ENCODE measurements at regions not wholly inside any gene's neighbourhood (a gene's known extent, or its start where the extent isn't known, plus 50 kb on each side); places are given as distances from the start of the nearest gene placed in this dataset.

GRCh38 chr2:21381421-21381820 is 257.7 kb downstream of the TDRD15 start:
- peak; percentile 96 for FAIRE-seq
- no peak for DNase-seq (ENCODE audit: low spot score in 2 of 2)

GRCh38 chr2:21382701-21383520 is 259.1 kb downstream of the TDRD15 start:
- FAIRE-seq: no peak
- peak in 1 of 2 donors; percentile 12 for DNase-seq (ENCODE audit: low spot score in 2 of 2)

- DNase-seq (ENCODE audit: low spot score in 2 of 2): no peak
- FAIRE-seq: no peak
Measured at GRCh38 chr2:21386666-21387065, 262.9 kb downstream of the TDRD15 start.

- no peak for FAIRE-seq
Measured at GRCh38 chr2:21392649-21393048, 268.9 kb downstream of the TDRD15 start.

GRCh38 chr2:21393173-21393572 is 269.4 kb downstream of the TDRD15 start:
- no peak for DNase-seq (ENCODE audit: low spot score in 2 of 2)
- no peak for FAIRE-seq

More at GRCh38 chr2:21392649-21393048, 268.9 kb downstream of the TDRD15 start:
- DNase-seq (ENCODE audit: low spot score in 2 of 2): no peak

DNA sequence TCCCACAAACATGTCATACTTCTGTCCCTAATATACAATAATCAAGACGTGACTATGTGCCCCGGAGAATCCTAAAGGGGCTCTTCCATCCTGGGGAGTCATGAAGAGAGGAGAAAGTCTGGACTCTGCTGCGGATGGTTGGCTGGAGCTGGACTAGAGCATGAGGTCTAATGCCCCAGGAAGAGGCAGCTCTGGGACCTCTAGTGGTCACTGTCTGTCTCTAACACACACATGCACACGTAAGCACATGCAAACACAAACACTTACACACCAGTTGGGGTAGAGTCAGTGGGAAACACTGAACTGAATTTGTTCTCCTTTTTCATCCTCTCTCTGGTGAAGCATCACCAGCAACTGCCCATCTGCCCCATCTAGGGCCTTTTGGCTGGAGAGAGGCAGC is 271.6 kb downstream of the TDRD15 start:
- peak; percentile 6 to 35 for DNase-seq (ENCODE audit: low spot score in 2 of 2)
- no peak for FAIRE-seq

- FAIRE-seq (no peak), DNase-seq (ENCODE audit: low spot score in 2 of 2) (no peak)
Measured at GRCh38 chr2:21396252-21396651, 272.5 kb downstream of the TDRD15 start.

DNA sequence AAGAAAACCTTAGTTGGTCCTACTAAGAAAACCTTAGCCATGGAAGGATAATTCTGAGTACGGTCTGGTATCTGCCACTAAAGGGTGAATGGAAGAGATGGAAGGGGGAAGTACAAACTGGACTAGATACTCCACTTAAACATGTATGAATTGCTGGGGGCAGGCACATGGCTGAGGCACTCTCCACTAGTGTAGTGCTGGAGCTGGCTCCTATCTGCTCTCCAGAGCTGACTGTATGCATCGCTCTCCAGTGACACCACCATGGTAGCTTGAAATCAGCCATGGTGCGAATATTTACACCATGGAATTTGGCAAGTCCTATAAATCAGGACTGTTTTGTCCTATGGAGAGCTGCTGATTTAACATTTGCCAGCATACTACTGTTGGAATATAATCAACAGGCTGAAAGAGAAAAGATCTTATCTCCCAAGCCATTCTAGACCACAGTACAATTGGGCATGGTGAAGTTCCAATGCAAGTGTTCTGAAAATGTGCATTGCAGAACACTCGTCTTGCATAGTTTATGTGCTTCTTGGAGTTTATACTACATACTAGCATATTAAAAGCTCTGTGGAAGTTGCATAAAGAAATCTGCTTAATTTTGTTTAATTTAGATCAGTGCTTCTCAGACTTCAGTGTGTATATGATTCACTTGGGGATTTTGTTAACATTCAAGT is 277.4 kb downstream of the TDRD15 start:
- no peak for FAIRE-seq

DNA sequence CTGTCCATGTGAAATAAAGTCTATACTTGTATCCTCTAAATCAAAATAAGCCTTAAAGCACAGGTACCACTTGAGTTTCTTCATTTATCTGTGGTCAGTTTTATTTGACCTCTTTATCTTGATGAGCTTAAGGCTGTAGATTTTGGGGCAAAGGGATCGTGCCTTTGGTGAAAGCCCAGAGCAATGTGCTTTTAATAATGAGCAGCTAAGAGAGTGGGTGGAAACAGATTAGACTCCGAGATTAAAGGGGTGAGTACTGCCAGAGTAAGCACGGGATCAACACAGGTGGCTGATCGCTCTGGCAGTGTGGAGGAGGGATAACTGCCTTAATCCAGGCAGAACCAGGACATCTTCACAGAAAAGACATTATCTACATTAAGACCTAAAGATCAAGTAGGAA is 280.4 kb downstream of the TDRD15 start:
- FAIRE-seq (no peak), DNase-seq (ENCODE audit: low spot score in 2 of 2) (no peak)

More for the DNA sequence above, 277.4 kb downstream of the TDRD15 start:
- no peak for DNase-seq (ENCODE audit: low spot score in 2 of 2)

DNA sequence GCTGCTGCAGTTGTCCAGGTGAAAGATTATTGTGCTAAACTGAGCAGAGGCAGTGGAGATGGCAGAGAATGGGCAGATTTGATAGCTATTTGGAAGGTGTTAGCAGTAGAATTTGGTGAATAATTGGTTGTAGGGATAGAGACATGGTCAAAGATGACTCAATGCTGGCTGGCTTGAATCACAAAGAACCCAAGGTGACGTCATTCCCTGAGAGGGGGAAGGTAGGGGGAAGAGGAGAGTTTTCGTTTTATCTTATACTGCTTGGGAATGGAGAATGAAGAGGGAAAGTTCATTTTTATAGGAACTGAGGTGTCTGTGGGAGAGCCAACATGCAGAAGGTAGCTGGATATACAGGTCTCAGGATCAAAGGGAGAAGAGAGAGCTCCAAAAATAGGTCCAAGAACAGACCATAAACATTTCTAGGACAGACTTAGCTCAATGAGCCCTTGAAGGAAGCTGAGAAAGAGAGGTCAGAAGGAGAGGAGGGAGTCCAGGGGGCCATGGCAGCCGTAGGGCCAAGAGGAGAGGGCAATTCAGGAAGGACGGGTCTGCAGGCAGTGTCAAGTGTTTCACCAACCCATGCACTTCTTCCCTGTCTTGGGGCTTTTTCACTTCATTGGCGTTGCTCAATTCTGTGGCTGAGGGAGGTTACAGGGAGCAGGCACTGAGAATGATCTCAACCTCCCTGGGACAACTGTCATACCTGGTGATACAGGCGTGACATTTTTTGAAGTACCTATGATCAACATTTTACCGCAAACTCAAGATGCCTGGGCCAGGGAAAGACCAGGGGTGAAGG is 281.3 kb downstream of the TDRD15 start:
- DNase-seq (ENCODE audit: low spot score in 2 of 2) (no peak), FAIRE-seq (no peak)

- FAIRE-seq: no peak
- DNase-seq (ENCODE audit: low spot score in 2 of 2): no peak
Measured at GRCh38 chr2:21406386-21406785, 282.6 kb downstream of the TDRD15 start.

DNA sequence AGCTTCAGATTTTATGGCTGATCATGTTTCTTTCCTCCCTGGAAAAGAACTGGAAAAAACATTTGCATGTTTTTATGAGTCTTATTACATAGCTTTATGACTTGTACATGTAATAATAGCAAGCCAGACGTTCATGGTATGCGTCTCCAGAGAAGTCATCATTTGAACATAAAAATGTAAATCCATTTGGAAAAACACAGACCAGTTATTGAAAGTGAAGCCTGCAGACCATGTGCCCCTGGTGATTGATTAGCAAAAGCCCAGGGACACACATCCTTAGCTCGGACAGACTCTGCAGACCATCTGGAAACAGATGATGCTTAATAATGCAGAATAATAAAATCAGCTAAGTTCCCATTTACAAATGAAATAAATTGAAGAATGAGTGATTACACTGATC is 283.1 kb downstream of the TDRD15 start:
- no peak for FAIRE-seq
- DNase-seq (ENCODE audit: low spot score in 2 of 2): no peak

- FAIRE-seq: no peak
- no peak for DNase-seq (ENCODE audit: low spot score in 2 of 2)
Measured at GRCh38 chr2:21407851-21408250, 284.1 kb downstream of the TDRD15 start.

GRCh38 chr2:21411741-21412140 is 288.0 kb downstream of the TDRD15 start:
- no peak for FAIRE-seq

GRCh38 chr2:21412944-21413443 is 289.2 kb downstream of the TDRD15 start:
- FAIRE-seq: no peak
- DNase-seq (ENCODE audit: low spot score in 2 of 2): no peak

More at GRCh38 chr2:21411741-21412140, 288.0 kb downstream of the TDRD15 start:
- DNase-seq (ENCODE audit: low spot score in 2 of 2): no peak

DNA sequence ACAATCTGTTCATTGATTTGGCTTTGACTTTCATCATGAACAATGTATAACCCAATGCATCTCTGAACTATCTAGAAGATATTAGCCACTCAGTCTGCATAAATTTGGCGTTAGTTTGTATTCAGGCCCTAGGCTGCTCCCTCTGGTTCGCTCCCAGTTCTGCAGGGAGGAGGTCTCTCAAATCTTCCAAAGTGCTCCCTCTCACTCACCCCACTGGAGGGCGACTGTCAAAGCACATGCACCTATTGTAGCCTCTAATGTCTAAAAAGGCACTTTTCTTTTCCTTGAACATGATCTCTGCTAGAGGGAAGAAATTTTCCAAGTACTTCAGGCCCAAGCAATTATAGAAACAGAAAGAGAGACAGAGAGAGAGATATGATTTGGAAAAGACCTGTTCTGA is 291.5 kb downstream of the TDRD15 start:
- FAIRE-seq: no peak
- no peak for DNase-seq (ENCODE audit: low spot score in 2 of 2)

- DNase-seq (ENCODE audit: low spot score in 2 of 2): no peak
- no peak for FAIRE-seq
Measured at GRCh38 chr2:21416226-21416625, 292.5 kb downstream of the TDRD15 start.

DNA sequence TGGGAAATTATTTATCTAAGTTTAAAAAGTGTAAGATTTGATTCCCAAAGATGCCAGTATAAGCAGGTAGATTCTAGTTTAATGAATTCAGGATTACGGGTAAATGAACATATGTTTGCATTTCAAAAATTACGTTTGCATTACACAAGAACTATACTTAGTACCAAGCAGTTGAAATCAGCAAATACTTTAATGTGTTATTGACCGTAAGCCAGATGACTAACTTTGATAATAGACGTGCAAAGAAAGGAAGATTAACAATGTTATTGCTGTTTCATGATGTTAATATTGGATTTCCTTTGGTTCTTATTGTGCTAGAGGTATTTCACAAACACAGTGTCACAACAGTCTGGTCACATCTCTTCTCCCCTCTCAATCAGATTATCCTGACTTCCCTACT is 294.7 kb downstream of the TDRD15 start:
- DNase-seq (ENCODE audit: low spot score in 2 of 2): no peak
- FAIRE-seq: no peak

GRCh38 chr2:21420553-21421335 is 297.0 kb downstream of the TDRD15 start:
- DNase-seq (ENCODE audit: low spot score in 2 of 2) (no peak), FAIRE-seq (no peak)

- FAIRE-seq: no peak
- no peak for DNase-seq (ENCODE audit: low spot score in 2 of 2)
Measured at GRCh38 chr2:21422050-21422449, 298.3 kb downstream of the TDRD15 start.

All from frontal cortex (tissue), 3 donors.